H1 (cell line): ENCODE measurements at regions not wholly inside any gene's neighbourhood (a gene's known extent, or its start where the extent isn't known, plus 50 kb on each side); places are given as distances from the start of the nearest gene placed in this dataset.

Source experiments
- CTCF ChIA-PET: fragments of 300-600 bp; sonication (Branson Sonifier 250); formaldehyde crosslinking; loops from one replicate; lab custom pipeline; 2021; ENCODE audit not compliant: partially characterized antibody; lab: Charles Lee
- POLR2A ChIA-PET: fragments of 300-600 bp; sonication (Branson Sonifier 250); formaldehyde crosslinking; loops from one replicate; lab custom pipeline; 2021; ENCODE audit warnings: inconsistent platforms; ENCODE audit not compliant: partially characterized antibody; lab: Charles Lee
- DNase-seq, 2 experiments: peaks; one replicate each; pipeline versions ENCODE4 v3.0.0 to v3.0.0-alpha.2; 2010 to 2022; ENCODE audit warnings: low spot score in 2 of 2, low read depth in 1 of 2, mixed read lengths in 1 of 2
- FAIRE-seq: peaks from 2 replicates; lab custom pipeline; 2011; peaks lifted over from hg19 to GRCh38; lab: Jason Lieb, UNC
- H2AFZ ChIP-seq: 2 replicates; pipeline ENCODE4 v1.8.1; 2012; ENCODE audit warnings: low read length, inconsistent platforms
- H2AK5ac ChIP-seq: 2 replicates; pipeline ENCODE4 v1.6.1; 2013; ENCODE audit warnings: low read depth, low read length
- H2BK120ac ChIP-seq: replicated peaks from 2 replicates; pipeline ENCODE3; 2013; ENCODE audit warnings: low read depth, low read length, inconsistent platforms
- H2BK12ac ChIP-seq: 2 replicates; pipeline ENCODE4 v1.6.1; 2013; ENCODE audit warnings: low read depth, low read length
- H2BK15ac ChIP-seq: 2 replicates; pipeline ENCODE4 v1.6.1; 2013; ENCODE audit warnings: low read length
- H2BK20ac ChIP-seq: 2 replicates; pipeline ENCODE4 v1.6.1; 2013; ENCODE audit warnings: low read length
- H2BK5ac ChIP-seq: 2 replicates; pipeline ENCODE4 v1.6.1; 2013; ENCODE audit warnings: low read depth, low read length
- H3K14ac ChIP-seq: 2 replicates; pipeline ENCODE4 v1.6.1; 2013; ENCODE audit warnings: inconsistent platforms; ENCODE audit not compliant: insufficient read length
- H3K18ac ChIP-seq: 2 replicates; pipeline ENCODE4 v1.6.1; 2013; ENCODE audit warnings: low read length; ENCODE audit errors: extremely low read depth
- H3K23ac ChIP-seq: 2 replicates; pipeline ENCODE4 v1.6.1; 2013; ENCODE audit warnings: inconsistent platforms; ENCODE audit not compliant: insufficient read length
- H3K23me2 ChIP-seq: 2 replicates; pipeline ENCODE4 v1.6.1; 2013; ENCODE audit warnings: low read depth, low read length
- H3K27ac ChIP-seq: 2 replicates; pipeline ENCODE4 v1.6.1; 2011; ENCODE audit warnings: low read depth, low read length, inconsistent platforms
- H3K27me3 ChIP-seq, 4 experiments: replicated peaks in 1 of 4; 1 replicate in 1 of 4; 2 replicates in 3 of 4; pipeline versions ENCODE4 v1.6.1 to v1.8.1; 2011 to 2013; ENCODE audit warnings: low read length in 3 of 4, mild to moderate bottlenecking in 3 of 4, inconsistent platforms in 2 of 4, mixed read lengths in 2 of 4, moderate library complexity in 1 of 4; ENCODE audit not compliant: control insufficient read depth in 3 of 4, insufficient read depth in 3 of 4; ENCODE audit errors: extremely low read depth in 1 of 4
- H3K36me3 ChIP-seq, 4 experiments: 2 replicates each; pipeline versions ENCODE4 v1.6.1 to v1.8.1; 2011 to 2013; ENCODE audit warnings: mild to moderate bottlenecking in 4 of 4, low read length in 3 of 4, moderate library complexity in 2 of 4, control low read depth in 1 of 4, inconsistent platforms in 1 of 4; ENCODE audit not compliant: insufficient read depth in 4 of 4, control insufficient read depth in 2 of 4
- H3K4ac ChIP-seq: replicated peaks from 2 replicates; pipeline ENCODE3; 2013; ENCODE audit warnings: low read length, low read depth, mixed read lengths, inconsistent platforms; ENCODE audit not compliant: insufficient read length
- H3K4me1 ChIP-seq, 4 experiments: replicated peaks in 1 of 4; 1 replicate in 1 of 4; 2 replicates in 3 of 4; pipeline versions ENCODE4 v1.6.1 to v1.8.1; 2011 to 2013; ENCODE audit warnings: low read length in 3 of 4, inconsistent platforms in 2 of 4, mixed read lengths in 1 of 4; ENCODE audit not compliant: insufficient read depth in 4 of 4, control insufficient read depth in 3 of 4
- H3K4me2 ChIP-seq, 2 experiments: 2 replicates each; pipeline versions ENCODE4 v1.6.1 to v1.8.1; 2011 to 2013; ENCODE audit warnings: low read depth in 2 of 2, low read length in 2 of 2, control low read depth in 1 of 2, inconsistent platforms in 1 of 2, mild to moderate bottlenecking in 1 of 2; ENCODE audit not compliant: insufficient read depth in 1 of 2
- H3K4me3 ChIP-seq, 4 experiments: fragments of 200-600, 300-600 bp in 1 of 4; sonication (generic), shearing (Covaris generic), sonication (Bioruptor Twin) in 1 of 4; 2 replicates each; pipeline versions ENCODE4 v1.5.1 to v1.8.1; 2011 to 2016; ENCODE audit warnings: low read length in 4 of 4, low read depth in 3 of 4, control low read depth in 2 of 4, inconsistent platforms in 2 of 4, mild to moderate bottlenecking in 2 of 4, mixed read lengths in 1 of 4, moderate library complexity in 1 of 4; ENCODE audit not compliant: insufficient read depth in 2 of 4; ENCODE audit errors: extremely low read depth in 1 of 4
- H3K56ac ChIP-seq: replicated peaks from 2 replicates; pipeline ENCODE3; 2013; ENCODE audit warnings: low read depth, mild to moderate bottlenecking, mixed read lengths, low read length, inconsistent platforms; ENCODE audit not compliant: insufficient read length
- H3K79me1 ChIP-seq: 2 replicates; pipeline ENCODE4 v1.6.1; 2013; ENCODE audit warnings: low read depth, low read length, control low read depth
- H3K79me2 ChIP-seq, 2 experiments: 2 replicates each; pipeline versions ENCODE4 v1.6.1 to v1.8.1; 2012 to 2013; ENCODE audit warnings: low read length in 2 of 2, mild to moderate bottlenecking in 2 of 2, inconsistent platforms in 1 of 2; ENCODE audit not compliant: insufficient read depth in 2 of 2, control insufficient read depth in 1 of 2
- H3K9ac ChIP-seq, 4 experiments: replicated peaks in 1 of 4; 1 replicate in 1 of 4; 2 replicates in 3 of 4; pipeline versions ENCODE4 v1.6.1 to v1.8.1; 2011 to 2013; ENCODE audit warnings: low read depth in 3 of 4, low read length in 3 of 4, control low read depth in 2 of 4, mild to moderate bottlenecking in 2 of 4, moderate library complexity in 2 of 4, inconsistent platforms in 1 of 4; ENCODE audit errors: extremely low read depth in 1 of 4
- H3K9me3 ChIP-seq, 2 experiments: 2 replicates each; pipeline versions ENCODE4 v1.6.1 to v1.8.1; 2012 to 2013; ENCODE audit warnings: mild to moderate bottlenecking in 2 of 2, moderate library complexity in 2 of 2, control low read depth in 1 of 2, inconsistent platforms in 1 of 2, low read depth in 1 of 2, low read length in 1 of 2, mixed read lengths in 1 of 2; ENCODE audit not compliant: insufficient read depth in 2 of 2
- H4K20me1 ChIP-seq, 2 experiments: replicated peaks in 1 of 2; 2 replicates each; pipeline versions ENCODE3 to v1.8.1; 2011 to 2013; ENCODE audit warnings: inconsistent platforms in 2 of 2, low read length in 2 of 2, mild to moderate bottlenecking in 1 of 2; ENCODE audit not compliant: insufficient read depth in 2 of 2, control insufficient read depth in 1 of 2
- H4K5ac ChIP-seq: 2 replicates; pipeline ENCODE4 v1.6.1; 2013; ENCODE audit warnings: low read length, low read depth, mixed read lengths, inconsistent platforms; ENCODE audit not compliant: insufficient read length
- H4K8ac ChIP-seq: 2 replicates; pipeline ENCODE4 v1.8.0; 2013; ENCODE audit warnings: mild to moderate bottlenecking, moderate library complexity, low read length, inconsistent platforms; ENCODE audit not compliant: insufficient read depth; ENCODE audit errors: extremely low read depth
- H4K91ac ChIP-seq: replicated peaks from 2 replicates; pipeline ENCODE3; 2013; ENCODE audit warnings: low read length, mixed read lengths, inconsistent platforms; ENCODE audit not compliant: insufficient read length
- BACH1 ChIP-seq: IDR thresholded peaks from 2 replicates; pipeline ENCODE4 v1.6.1; 2012; ENCODE audit warnings: low read length, improper control_type of control experiment
- BCL11A ChIP-seq, 2 experiments: IDR thresholded peaks; one replicate each; pipeline ENCODE4 v1.6.1; 2011; ENCODE audit warnings: low read depth in 2 of 2, low read length in 2 of 2, mild to moderate bottlenecking in 2 of 2
- BRCA1 ChIP-seq: IDR thresholded peaks from 2 replicates; pipeline ENCODE4 v1.6.1; 2012; ENCODE audit warnings: low read depth, low read length, improper control_type of control experiment
- CBX8 ChIP-seq: fragments of 300-800, 300-1000 bp; sonication (generic); IDR thresholded peaks from 2 replicates; pipeline ENCODE4 v1.7.1; 2016; ENCODE audit warnings: low read depth, low read length, borderline replicate concordance
- CHD1 ChIP-seq: IDR thresholded peaks from 2 replicates; pipeline ENCODE4 v1.6.1; 2012; ENCODE audit warnings: low read depth, low read length, improper control_type of control experiment
- CHD2 ChIP-seq: IDR thresholded peaks from 2 replicates; pipeline ENCODE4 v1.6.1; 2012; ENCODE audit warnings: low read length, improper control_type of control experiment
- JUN ChIP-seq: IDR thresholded peaks from 2 replicates; pipeline ENCODE4 v1.6.1; 2011; ENCODE audit warnings: low read depth, mild to moderate bottlenecking, improper control_type of control experiment, low read length
- NANOG ChIP-seq: IDR thresholded peaks from 2 replicates; pipeline ENCODE4 v1.6.1; 2011; ENCODE audit warnings: low read length, low read depth, mild to moderate bottlenecking, inconsistent platforms; ENCODE audit not compliant: insufficient read depth, poor library complexity, severe bottlenecking
- SAP30 ChIP-seq: fragments of 300-600 bp; sonication (generic); IDR thresholded peaks from 2 replicates; pipeline ENCODE4 v1.7.1; 2012; ENCODE audit warnings: low read length, moderate library complexity, mild to moderate bottlenecking, inconsistent platforms; ENCODE audit not compliant: insufficient read depth, insufficient replicate concordance
- WGBS, 2 experiments: shearing (Covaris generic) in 1 of 2; methylation state at CpG; one replicate each; pipeline versions ENCODE4 v1.1.6 to v1.1.7; 2013 to 2015; ENCODE audit warnings: low lambda C conversion rate in 2 of 2, mixed read lengths in 2 of 2, inconsistent platforms in 1 of 2, low coverage in 1 of 2, missing lambda C conversion rate in 1 of 2; ENCODE audit not compliant: insufficient replicate concordance in 2 of 2, insufficient coverage in 1 of 2, insufficient read length in 1 of 2; ENCODE audit errors: extremely low coverage in 1 of 2, missing lambda C conversion rate in 1 of 2; 5-methylcytosine and 5-hydroxymethylcytosine counted together
- TF ChIP-seq, protein P1 (sequence below): IDR thresholded peaks from 2 replicates; pipeline ENCODE4 v1.6.1; 2011; ENCODE audit warnings: low read length, improper control_type of control experiment
- TF ChIP-seq, protein P2 (sequence below): IDR thresholded peaks from 2 replicates; pipeline ENCODE4 v1.6.1; 2012; ENCODE audit warnings: inconsistent platforms
- TF ChIP-seq, protein P3 (sequence below): IDR thresholded peaks from 2 replicates; pipeline ENCODE4 v1.6.1; 2011; ENCODE audit warnings: low read depth, mild to moderate bottlenecking, low read length; ENCODE audit not compliant: insufficient read depth

DNA sequence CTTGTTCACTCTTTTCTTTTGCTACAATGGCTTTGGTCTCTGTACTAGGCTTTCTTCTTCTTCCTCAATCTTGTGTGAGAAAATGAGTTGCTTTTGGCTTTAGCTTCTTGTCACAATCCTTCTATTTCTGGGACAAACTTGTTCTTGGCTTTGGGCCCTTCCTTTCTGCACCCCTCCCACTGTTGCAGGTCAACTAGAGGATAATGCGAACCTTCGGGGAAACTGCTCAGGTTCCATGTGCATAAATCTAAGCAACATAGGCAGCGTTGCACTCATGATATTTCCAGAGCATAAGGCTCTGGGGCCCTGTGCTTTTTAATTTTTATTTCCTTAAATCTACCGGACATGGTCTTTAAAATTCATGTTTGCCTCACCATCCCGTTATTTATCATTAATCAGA is 89.8 kb upstream of the LRIG3 start:
- H2AK5ac ChIP-seq, result no peak overlapping the region
- H3K14ac ChIP-seq, result no peak overlapping the region
- no peak overlapping the region for H4K5ac ChIP-seq
- H3K4me1 ChIP-seq, result no peaks in the 10 kb centered on the region
- ChIA-PET POLR2A (no interaction called here), CTCF (no interaction called here)
- no peaks in the 10 kb centered on the region for H3K9me3 ChIP-seq
- no peak overlapping the region for H3K27ac ChIP-seq
- WGBS, 2 experiments, result 94% methylated on average over 5 of the region's 5 CpGs; no CpG with 5 or more reads in 1 of the 2 experiments
- no peak overlapping the region for H3K4me2 ChIP-seq
- H3K36me3 ChIP-seq, result no peaks in the 10 kb centered on the region
- H4K91ac ChIP-seq, result no peak overlapping the region
- TF ChIP-seq BACH1 (no peak), CHD2 (no peak), BCL11A (IDR thresholded peaks at IDR 0.05; ENCODE audit: low read depth in 2 of 2, low read length in 2 of 2) (no peak), NANOG (no peak), CBX8 (no peak), JUN (no peak), BRCA1 (no peak), SAP30 (no peak), CHD1 (no peak)
- TF ChIP-seq, protein P1, sequence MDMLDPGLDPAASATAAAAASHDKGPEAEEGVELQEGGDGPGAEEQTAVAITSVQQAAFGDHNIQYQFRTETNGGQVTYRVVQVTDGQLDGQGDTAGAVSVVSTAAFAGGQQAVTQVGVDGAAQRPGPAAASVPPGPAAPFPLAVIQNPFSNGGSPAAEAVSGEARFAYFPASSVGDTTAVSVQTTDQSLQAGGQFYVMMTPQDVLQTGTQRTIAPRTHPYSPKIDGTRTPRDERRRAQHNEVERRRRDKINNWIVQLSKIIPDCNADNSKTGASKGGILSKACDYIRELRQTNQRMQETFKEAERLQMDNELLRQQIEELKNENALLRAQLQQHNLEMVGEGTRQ, result no peak
- TF ChIP-seq, protein P2, sequence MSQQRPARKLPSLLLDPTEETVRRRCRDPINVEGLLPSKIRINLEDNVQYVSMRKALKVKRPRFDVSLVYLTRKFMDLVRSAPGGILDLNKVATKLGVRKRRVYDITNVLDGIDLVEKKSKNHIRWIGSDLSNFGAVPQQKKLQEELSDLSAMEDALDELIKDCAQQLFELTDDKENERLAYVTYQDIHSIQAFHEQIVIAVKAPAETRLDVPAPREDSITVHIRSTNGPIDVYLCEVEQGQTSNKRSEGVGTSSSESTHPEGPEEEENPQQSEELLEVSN, result no peak
- TF ChIP-seq, protein P3, sequence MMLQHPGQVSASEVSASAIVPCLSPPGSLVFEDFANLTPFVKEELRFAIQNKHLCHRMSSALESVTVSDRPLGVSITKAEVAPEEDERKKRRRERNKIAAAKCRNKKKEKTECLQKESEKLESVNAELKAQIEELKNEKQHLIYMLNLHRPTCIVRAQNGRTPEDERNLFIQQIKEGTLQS, result no peak
- H2BK15ac ChIP-seq, result no peak overlapping the region
- H2AFZ ChIP-seq, result no peak overlapping the region
- H3K23ac ChIP-seq, result no peak overlapping the region
- H4K20me1 ChIP-seq, result peaks cover 0 to 2% of the 10 kb centered on the region in 2 experiments
- no peaks in the 10 kb centered on the region for H3K79me2 ChIP-seq
- 0 out of 2 replicates have a peak, but pooled peaks cover 1% of the 10 kb centered on the region for H3K23me2 ChIP-seq
- no peak overlapping the region for H3K56ac ChIP-seq
- H4K8ac ChIP-seq, result no peak overlapping the region
- H2BK5ac ChIP-seq, result no peak overlapping the region
- no peak overlapping the region for H3K4ac ChIP-seq
- H3K79me1 ChIP-seq, result no peaks in the 10 kb centered on the region
- H3K4me3 ChIP-seq, result no peak overlapping the region
- no peak for DNase-seq
- H2BK12ac ChIP-seq, result no peak overlapping the region
- H2BK120ac ChIP-seq, result no peak overlapping the region
- no peaks in the 10 kb centered on the region for H3K27me3 ChIP-seq
- no peak for FAIRE-seq
- H3K18ac ChIP-seq, result no peak overlapping the region
- no peak overlapping the region for H2BK20ac ChIP-seq
- H3K9ac ChIP-seq, result no peak overlapping the region
